Body of pancreas (tissue), 4 donors: ENCODE measurements at regions not wholly inside any gene's neighbourhood (a gene's known extent, or its start where the extent isn't known, plus 50 kb on each side); places are given as distances from the start of the nearest gene placed in this dataset.

Experiments
- POLR2A ChIP-seq, 3 donors: fragments of 450-650 bp; IDR thresholded peaks; one replicate each; pipeline ENCODE4 v1.6.1; 2016; ENCODE audit warnings: antibody characterized with exemption in 3 of 3, mild to moderate bottlenecking in 2 of 3
- TF ChIP-seq, protein P1 (sequence below), 7 experiments: fragments of 450-650 bp in 4 of 7; fragments of 200-600 bp in 3 of 7; sonication (generic) in 3 of 7; IDR thresholded peaks; one replicate each; pipeline ENCODE4 v1.5.1; 2016 to 2019; ENCODE audit warnings: antibody characterized with exemption in 7 of 7

DNA sequence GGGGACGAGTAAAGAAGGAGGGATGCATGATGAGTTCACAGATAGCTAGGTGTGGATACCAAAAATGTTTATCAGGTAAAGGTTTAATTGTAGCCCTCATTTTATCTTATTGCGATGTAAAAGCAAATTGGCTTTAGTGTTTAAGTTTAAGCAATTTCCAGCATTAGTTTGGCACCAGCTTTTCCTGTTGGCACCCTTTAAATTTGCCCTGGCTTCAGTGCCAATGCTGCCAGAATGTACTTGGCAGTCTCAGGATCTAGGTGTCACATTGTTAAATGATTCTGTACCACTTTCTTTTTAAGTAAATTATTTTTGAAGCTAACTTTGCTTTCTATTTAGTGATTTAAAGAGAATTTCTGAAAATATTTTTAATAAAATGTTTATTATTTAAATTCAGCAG lies 681.8 kb downstream of the PCDH18 start:
- TF ChIP-seq, protein P1, sequence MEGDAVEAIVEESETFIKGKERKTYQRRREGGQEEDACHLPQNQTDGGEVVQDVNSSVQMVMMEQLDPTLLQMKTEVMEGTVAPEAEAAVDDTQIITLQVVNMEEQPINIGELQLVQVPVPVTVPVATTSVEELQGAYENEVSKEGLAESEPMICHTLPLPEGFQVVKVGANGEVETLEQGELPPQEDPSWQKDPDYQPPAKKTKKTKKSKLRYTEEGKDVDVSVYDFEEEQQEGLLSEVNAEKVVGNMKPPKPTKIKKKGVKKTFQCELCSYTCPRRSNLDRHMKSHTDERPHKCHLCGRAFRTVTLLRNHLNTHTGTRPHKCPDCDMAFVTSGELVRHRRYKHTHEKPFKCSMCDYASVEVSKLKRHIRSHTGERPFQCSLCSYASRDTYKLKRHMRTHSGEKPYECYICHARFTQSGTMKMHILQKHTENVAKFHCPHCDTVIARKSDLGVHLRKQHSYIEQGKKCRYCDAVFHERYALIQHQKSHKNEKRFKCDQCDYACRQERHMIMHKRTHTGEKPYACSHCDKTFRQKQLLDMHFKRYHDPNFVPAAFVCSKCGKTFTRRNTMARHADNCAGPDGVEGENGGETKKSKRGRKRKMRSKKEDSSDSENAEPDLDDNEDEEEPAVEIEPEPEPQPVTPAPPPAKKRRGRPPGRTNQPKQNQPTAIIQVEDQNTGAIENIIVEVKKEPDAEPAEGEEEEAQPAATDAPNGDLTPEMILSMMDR (IDR thresholded peaks at IDR 0.05), result no peak
- TF ChIP-seq POLR2A (IDR thresholded peaks at IDR 0.05), result no peak
